ENCODE measurements at regions not wholly inside any gene's neighbourhood (a gene's known extent, or its start where the extent isn't known, plus 50 kb on each side); places are given as distances from the start of the nearest gene placed in this dataset.

DNA sequence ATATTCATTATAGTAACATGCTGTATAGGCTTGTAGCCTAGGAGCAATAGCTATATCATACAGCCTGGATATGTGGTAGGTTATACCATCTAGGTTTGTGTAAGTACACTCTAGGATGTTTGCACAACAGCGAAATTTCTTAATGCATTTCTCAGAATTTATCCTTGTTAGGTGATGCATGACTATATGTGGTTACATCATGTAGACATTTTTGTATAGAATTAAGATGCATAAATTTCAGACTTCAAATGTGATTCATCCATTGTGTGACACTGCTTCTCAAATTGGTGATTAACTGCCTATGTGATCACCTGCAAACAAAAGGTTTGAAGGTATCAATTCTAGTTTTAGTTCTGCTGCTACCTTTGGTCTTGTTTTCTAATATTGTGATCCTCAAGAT, 1787.0 kb upstream of the PIK3C3 start:
- DNase-seq (ENCODE audit: low read depth) = no peak
- Histone ChIP-seq H3K36me3 (ENCODE audit: control insufficient read depth, insufficient read depth, low read length) (no peaks in the 10 kb centered on the region), H3K4me3 (ENCODE audit: low read depth, low read length) (no peak overlapping the region), H3K27me3 (ENCODE audit: control insufficient read depth, insufficient read depth, low read length) (no peaks in the 10 kb centered on the region)
- TF ChIP-seq, protein P1, sequence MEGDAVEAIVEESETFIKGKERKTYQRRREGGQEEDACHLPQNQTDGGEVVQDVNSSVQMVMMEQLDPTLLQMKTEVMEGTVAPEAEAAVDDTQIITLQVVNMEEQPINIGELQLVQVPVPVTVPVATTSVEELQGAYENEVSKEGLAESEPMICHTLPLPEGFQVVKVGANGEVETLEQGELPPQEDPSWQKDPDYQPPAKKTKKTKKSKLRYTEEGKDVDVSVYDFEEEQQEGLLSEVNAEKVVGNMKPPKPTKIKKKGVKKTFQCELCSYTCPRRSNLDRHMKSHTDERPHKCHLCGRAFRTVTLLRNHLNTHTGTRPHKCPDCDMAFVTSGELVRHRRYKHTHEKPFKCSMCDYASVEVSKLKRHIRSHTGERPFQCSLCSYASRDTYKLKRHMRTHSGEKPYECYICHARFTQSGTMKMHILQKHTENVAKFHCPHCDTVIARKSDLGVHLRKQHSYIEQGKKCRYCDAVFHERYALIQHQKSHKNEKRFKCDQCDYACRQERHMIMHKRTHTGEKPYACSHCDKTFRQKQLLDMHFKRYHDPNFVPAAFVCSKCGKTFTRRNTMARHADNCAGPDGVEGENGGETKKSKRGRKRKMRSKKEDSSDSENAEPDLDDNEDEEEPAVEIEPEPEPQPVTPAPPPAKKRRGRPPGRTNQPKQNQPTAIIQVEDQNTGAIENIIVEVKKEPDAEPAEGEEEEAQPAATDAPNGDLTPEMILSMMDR (IDR thresholded peaks at IDR 0.05; ENCODE audit: insufficient read depth, low read length, poor library complexity, severe bottlenecking) = no peak

DNA sequence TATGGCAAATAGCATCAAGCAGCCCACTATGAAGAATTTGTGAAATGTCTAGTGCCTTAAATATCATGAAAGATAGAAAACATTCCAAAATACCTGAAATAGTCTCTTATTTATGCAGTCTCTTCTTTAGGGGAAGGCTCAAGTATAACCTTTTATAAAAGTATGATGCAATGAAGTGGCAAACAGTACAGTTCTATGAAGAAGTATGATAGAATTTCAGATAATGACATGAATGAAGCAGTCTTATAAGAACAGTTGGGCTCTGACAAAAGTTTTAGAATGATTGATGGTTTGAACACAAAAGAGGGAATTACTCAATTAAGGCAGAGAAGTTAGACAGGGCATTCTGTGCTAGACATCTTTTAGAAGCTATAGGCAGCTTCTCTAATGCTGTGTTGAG, 1791.8 kb upstream of the PIK3C3 start:
- H3K4me3 ChIP-seq (ENCODE audit: low read depth, low read length) = no peak overlapping the region
- no peak for DNase-seq (ENCODE audit: low read depth)
- H3K36me3 ChIP-seq (ENCODE audit: control insufficient read depth, insufficient read depth, low read length) = no peaks in the 10 kb centered on the region
- H3K27me3 ChIP-seq (ENCODE audit: control insufficient read depth, insufficient read depth, low read length) = no peaks in the 10 kb centered on the region
- TF ChIP-seq, protein P1 (IDR thresholded peaks at IDR 0.05; ENCODE audit: insufficient read depth, low read length, poor library complexity, severe bottlenecking) = no peak

DNA sequence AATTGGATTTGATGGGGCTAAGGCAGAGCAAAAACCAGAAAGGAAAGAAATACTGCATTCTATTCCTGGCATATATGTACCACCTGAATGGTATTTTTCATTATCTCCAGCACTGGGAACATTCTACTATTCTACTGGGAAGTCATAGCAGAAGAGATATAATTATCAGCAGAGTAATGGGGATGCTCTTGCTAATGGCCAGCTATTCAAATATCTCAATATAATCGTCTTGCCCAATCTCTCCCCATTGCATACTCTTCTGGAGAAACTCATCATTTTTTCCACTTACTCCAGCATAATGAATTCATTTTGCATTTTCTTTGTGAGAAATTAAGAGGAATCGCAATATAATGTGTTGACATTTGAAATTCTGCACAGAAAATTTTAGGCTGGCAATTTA, 1794.7 kb upstream of the PIK3C3 start:
- H3K4me3 ChIP-seq (ENCODE audit: low read depth, low read length) = no peak overlapping the region
- no peaks in the 10 kb centered on the region for H3K36me3 ChIP-seq (ENCODE audit: control insufficient read depth, insufficient read depth, low read length)
- no peaks in the 10 kb centered on the region for H3K27me3 ChIP-seq (ENCODE audit: control insufficient read depth, insufficient read depth, low read length)
- no peak for DNase-seq (ENCODE audit: low read depth)
- TF ChIP-seq, protein P1 (IDR thresholded peaks at IDR 0.05; ENCODE audit: insufficient read depth, low read length, poor library complexity, severe bottlenecking) = no peak

DNA sequence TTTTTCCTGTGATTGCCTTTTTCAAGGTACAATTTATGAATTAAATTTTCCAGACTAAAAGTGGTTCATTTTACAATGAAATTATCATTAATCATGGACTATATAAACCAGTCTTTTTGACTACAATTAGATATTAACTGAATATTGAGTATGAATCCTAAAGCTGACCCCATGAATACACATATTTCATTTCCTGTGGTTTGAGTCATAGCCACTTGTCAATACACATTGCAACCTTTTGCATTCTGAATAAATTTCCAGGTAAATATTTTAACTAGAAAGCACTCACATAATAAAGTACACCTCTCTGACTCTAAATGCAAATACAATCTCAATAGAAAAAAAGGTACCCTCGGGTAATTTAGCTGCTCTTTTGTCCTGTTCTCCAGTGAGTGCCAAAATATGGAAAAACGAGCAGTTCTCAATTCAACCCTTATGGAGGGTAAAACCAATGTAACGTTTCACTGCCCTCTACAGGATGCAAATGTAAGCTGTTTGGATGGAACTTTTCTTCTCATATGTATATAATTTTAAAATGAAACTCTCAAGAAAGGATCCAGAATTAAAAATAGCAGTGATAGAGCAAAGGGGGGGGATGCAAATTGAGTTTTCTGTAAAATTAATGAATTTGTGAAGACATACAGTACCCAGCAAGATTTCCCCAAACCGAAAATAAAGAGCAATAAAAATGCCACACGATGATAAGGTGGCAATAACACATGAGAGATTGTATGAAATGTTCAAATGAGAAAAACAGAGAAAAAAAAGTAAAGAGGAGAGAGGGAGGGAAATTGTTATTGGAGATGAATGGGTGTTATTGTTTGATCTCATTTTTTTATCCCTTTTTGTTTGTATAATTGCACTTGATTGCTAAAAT, 1795.7 kb upstream of the PIK3C3 start:
- TF ChIP-seq, protein P1 (IDR thresholded peaks at IDR 0.05; ENCODE audit: insufficient read depth, low read length, poor library complexity, severe bottlenecking) = peak; percentile 71
- Histone ChIP-seq H3K27me3 (ENCODE audit: control insufficient read depth, insufficient read depth, low read length) (no peaks in the 10 kb centered on the region), H3K4me3 (ENCODE audit: low read depth, low read length) (no peak overlapping the region), H3K36me3 (ENCODE audit: control insufficient read depth, insufficient read depth, low read length) (no peaks in the 10 kb centered on the region)
- no peak for DNase-seq (ENCODE audit: low read depth)

DNA sequence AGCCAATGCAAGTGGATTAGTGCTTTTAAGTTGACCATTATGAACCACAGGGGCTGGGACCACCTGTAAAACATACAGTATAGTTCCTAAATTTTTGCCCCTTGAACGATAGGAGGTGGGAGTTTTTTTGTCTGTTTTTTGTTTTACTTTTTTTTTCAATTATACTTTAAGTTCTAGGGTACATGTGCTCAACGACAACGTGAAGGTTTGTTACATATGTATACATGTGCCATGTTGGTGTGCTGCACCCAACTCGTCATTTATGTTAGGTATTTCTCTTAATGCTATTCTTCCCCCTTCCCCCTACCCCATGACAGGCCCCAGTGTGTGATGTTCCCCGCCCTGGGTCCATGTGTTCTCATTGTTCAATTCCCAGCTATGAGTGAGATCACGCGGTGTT, 1797.9 kb upstream of the PIK3C3 start:
- TF ChIP-seq, protein P1 (IDR thresholded peaks at IDR 0.05; ENCODE audit: insufficient read depth, low read length, poor library complexity, severe bottlenecking) = no peak
- no peaks in the 10 kb centered on the region for H3K27me3 ChIP-seq (ENCODE audit: control insufficient read depth, insufficient read depth, low read length)

DNA sequence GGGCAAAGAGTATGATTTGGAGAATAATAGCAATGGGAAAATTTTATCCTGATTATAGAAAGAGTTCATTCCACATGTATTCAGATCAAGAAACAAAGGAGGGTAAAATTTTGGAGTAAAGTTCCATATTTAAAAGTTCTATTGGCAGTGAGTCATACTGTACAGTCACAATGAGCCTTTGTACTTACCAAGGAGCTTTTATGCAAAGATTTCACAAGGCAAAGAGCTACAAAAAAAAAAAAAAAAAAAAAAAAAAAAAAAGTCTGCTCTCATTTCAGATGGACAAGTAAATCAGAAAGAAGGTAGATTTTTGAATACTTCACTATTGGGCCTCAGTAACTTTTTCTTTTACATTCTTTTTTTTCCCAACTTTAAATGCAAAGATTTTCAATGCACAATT, 1802.2 kb upstream of the PIK3C3 start:
- H3K27me3 ChIP-seq (ENCODE audit: control insufficient read depth, insufficient read depth, low read length) = no peaks in the 10 kb centered on the region
- no peak for DNase-seq (ENCODE audit: low read depth)
- TF ChIP-seq, protein P1 (IDR thresholded peaks at IDR 0.05; ENCODE audit: insufficient read depth, low read length, poor library complexity, severe bottlenecking) = no peak
- no peak overlapping the region for H3K4me3 ChIP-seq (ENCODE audit: low read depth, low read length)
- no peaks in the 10 kb centered on the region for H3K36me3 ChIP-seq (ENCODE audit: control insufficient read depth, insufficient read depth, low read length)

More for the DNA sequence above, 1797.9 kb upstream of the PIK3C3 start:
- Histone ChIP-seq H3K4me3 (ENCODE audit: low read depth, low read length) (no peak overlapping the region), H3K36me3 (ENCODE audit: control insufficient read depth, insufficient read depth, low read length) (no peaks in the 10 kb centered on the region)
- no peak for DNase-seq (ENCODE audit: low read depth)

Measured in kidney epithelial cell (primary cell).